Activated CD4-positive, alpha-beta memory T cell treated with anti-CD3 and anti-CD28 coated beads, Interleukin-2, amount 10 ng/mL, durations not matched to agents 7 days and 5 days (primary cell): ENCODE measurements at regions not wholly inside any gene's neighbourhood (a gene's known extent, or its start where the extent isn't known, plus 50 kb on each side); places are given as distances from the start of the nearest gene placed in this dataset.

Experiments used
- CTCF ChIA-PET: fragments of 350-600 bp; sonication (Branson Sonifier 250); formaldehyde crosslinking; loops from one replicate; lab custom pipeline; 2021; ENCODE audit warnings: antibody characterized with exemption, inconsistent platforms; lab: Charles Lee
- POLR2A ChIA-PET: fragments of 350-600 bp; sonication (Branson Sonifier 250); formaldehyde crosslinking; loops from one replicate; lab custom pipeline; 2021; ENCODE audit warnings: antibody characterized with exemption; lab: Charles Lee
- DNase-seq: peaks from one replicate; pipeline ENCODE4 v3.0.0-alpha.2; 2020
- H3K27ac Mint-ChIP-seq: one replicate; pipeline ENCODE4 v1.8.0; 2021; ENCODE audit warnings: mild to moderate bottlenecking, mixed read lengths
- H3K27me3 Mint-ChIP-seq: one replicate; pipeline ENCODE4 v1.8.0; 2021; ENCODE audit warnings: mixed read lengths
- H3K36me3 Mint-ChIP-seq: one replicate; pipeline ENCODE4 v1.8.0; 2021; ENCODE audit warnings: low read depth, mixed read lengths
- H3K4me1 Mint-ChIP-seq: one replicate; pipeline ENCODE4 v1.8.0; 2021; ENCODE audit warnings: mixed read lengths
- H3K4me3 Mint-ChIP-seq: one replicate; pipeline ENCODE4 v1.8.0; 2021; ENCODE audit warnings: mild to moderate bottlenecking, mixed read lengths
- H3K9me3 Mint-ChIP-seq: one replicate; pipeline ENCODE4 v1.8.0; 2021; ENCODE audit warnings: mixed read lengths

DNA sequence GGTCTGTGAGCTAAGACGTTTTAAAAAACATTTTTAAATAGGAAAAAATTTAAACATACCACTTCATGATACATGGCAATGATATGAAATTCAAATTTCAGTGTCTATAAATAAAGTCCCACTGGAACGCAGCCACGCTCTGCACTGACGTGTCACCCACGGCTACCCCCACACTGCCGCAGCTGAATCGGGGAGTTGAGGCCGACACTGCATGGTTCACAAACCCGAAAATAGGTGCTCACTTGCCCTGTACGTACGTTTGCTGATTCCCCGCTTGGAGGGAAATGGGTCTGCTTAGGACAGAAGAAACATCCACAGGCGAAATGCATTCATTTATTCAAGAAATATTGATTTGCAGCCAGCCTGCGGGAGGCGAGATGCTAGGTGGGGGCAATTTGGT lies 1342.3 kb downstream of the TBC1D22A start:
- peaks cover 7% of the 10 kb centered on the region for H3K9me3 Mint-ChIP-seq
- H3K4me3 Mint-ChIP-seq: no peak overlapping the region
- H3K4me1 Mint-ChIP-seq: peaks cover 13% of the 10 kb centered on the region
- no peaks in the 10 kb centered on the region for H3K36me3 Mint-ChIP-seq
- POLR2A ChIA-PET: no interaction called here
- no peak for DNase-seq
- H3K27ac Mint-ChIP-seq: no peak overlapping the region
- peaks cover 15% of the 10 kb centered on the region for H3K27me3 Mint-ChIP-seq
- CTCF ChIA-PET: no interaction called here

DNA sequence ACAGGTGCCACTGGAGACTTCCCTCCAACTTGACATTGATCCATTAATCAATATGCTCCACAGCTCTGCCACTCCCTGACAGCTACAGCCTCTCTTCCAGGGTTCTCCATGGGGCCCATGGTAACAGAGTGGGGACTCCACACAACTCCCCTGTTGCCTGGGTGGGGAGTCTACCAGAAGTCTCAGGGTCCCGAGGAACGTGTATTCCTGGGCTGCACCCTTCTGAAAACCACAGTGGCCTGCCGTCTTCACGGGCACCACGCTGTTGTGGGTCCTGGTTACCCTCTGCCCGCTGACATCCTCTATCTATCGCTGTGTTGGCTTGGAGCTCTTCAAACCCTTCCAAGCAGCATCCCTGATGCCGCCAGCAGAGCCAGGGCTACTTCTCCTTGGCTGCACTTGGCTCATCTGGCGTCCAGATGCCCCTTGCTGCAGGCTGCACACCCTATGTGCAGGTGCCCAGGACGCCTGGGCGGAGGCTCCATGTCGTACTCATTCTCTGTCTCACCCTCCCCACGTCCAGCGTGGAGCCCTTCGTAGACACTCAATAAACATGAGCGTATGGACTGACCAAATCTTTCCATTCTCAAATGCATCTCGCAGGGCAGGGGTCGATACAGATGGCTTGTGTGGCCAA lies 1341.8 kb downstream of the TBC1D22A start:
- no peak for DNase-seq
- peaks cover 7% of the 10 kb centered on the region for H3K9me3 Mint-ChIP-seq
- H3K4me3 Mint-ChIP-seq: no peak overlapping the region
- ChIA-PET CTCF (no interaction called here), POLR2A (no interaction called here)
- H3K27ac Mint-ChIP-seq: no peak overlapping the region
- peaks cover 16% of the 10 kb centered on the region for H3K4me1 Mint-ChIP-seq
- H3K36me3 Mint-ChIP-seq: no peaks in the 10 kb centered on the region
- peaks cover 14% of the 10 kb centered on the region for H3K27me3 Mint-ChIP-seq

- no peak for DNase-seq
- H3K27ac Mint-ChIP-seq: no peak overlapping the region
- H3K4me1 Mint-ChIP-seq: peaks cover 25% of the 10 kb centered on the region
- H3K9me3 Mint-ChIP-seq: peaks cover 5% of the 10 kb centered on the region
- CTCF ChIA-PET: no interaction called here
- H3K27me3 Mint-ChIP-seq: peaks cover 12% of the 10 kb centered on the region
- POLR2A ChIA-PET: no interaction called here
- H3K36me3 Mint-ChIP-seq: peaks cover under 1% of the 10 kb centered on the region
- H3K4me3 Mint-ChIP-seq: no peak overlapping the region
Measured at GRCh38 chr22:48103126-48103875, 1340.9 kb downstream of the TBC1D22A start.

GRCh38 chr22:48102581-48102980 lies 1340.1 kb downstream of the TBC1D22A start:
- peaks cover 8% of the 10 kb centered on the region for H3K9me3 Mint-ChIP-seq
- no peak overlapping the region for H3K4me3 Mint-ChIP-seq
- peaks cover 5% of the 10 kb centered on the region for H3K36me3 Mint-ChIP-seq
- peaks cover 32% of the 10 kb centered on the region for H3K4me1 Mint-ChIP-seq
- no peak overlapping the region for H3K27ac Mint-ChIP-seq
- no peak for DNase-seq
- CTCF ChIA-PET: no interaction called here
- peaks cover 12% of the 10 kb centered on the region for H3K27me3 Mint-ChIP-seq
- POLR2A ChIA-PET: no interaction called here

DNA sequence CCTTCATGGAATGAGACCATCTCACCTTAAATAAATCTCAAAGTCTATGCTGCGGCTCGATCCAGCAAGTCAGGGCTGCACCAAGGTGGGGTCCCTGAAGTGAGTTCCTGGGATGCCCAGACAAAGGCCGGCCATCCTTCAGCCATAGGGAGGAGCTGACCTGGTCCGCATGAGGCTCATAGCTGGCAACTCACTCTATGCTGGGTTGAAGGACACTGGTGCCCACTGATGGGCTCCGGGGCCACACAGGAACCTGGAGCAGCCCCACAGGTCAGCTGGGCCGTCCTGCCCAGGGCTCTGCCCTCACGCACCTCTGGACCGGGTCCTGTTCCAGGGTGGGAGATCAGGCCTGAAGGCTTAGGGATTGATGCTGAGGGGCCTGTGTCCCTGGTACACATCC lies 1339.3 kb downstream of the TBC1D22A start:
- peaks cover 5% of the 10 kb centered on the region for H3K36me3 Mint-ChIP-seq
- no peak overlapping the region for H3K27ac Mint-ChIP-seq
- H3K4me3 Mint-ChIP-seq: no peak overlapping the region
- ChIA-PET POLR2A (no interaction called here), CTCF (no interaction called here)
- peaks cover 12% of the 10 kb centered on the region for H3K27me3 Mint-ChIP-seq
- peaks cover 38% of the 10 kb centered on the region for H3K4me1 Mint-ChIP-seq
- peaks cover 8% of the 10 kb centered on the region for H3K9me3 Mint-ChIP-seq
- no peak for DNase-seq

DNA sequence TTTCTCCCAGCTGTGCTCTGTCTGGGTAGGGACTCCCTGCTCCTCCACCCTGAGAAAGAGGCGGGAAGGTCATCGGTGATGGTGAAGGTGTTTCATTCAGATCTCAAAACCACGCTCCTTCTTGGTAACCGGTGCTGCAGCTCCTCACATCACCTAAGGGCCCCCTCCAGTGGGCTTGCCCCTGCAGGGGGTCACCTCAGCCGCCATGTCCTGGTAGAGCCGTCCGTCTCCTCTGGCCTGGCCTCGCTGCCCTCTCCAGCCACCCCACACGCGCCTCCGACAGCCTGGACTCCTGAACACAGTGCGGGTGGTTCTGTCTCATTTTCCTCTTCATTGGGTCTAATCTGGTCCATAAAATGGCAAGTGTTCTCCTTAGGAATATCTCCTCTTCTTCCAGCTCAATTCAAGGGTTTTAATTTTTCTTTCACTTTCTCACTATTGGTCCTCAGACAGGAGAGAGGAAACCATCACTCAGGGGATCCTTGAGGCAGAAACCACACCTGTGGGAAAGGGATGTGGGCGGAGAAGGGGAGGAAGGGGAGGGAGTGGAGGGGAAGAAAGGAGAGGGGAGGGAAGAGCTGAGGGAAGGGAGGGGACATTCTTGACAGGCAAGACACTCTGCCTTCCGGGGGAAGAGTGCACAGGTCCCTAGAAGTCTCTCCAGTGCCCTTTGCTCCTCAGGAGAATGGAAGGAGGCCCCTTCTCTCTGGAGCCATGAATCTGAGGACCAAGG lies 1338.4 kb downstream of the TBC1D22A start:
- Mint-ChIP-seq H3K36me3 (peaks cover 5% of the 10 kb centered on the region), H3K27me3 (peaks cover 12% of the 10 kb centered on the region), H3K9me3 (peaks cover 8% of the 10 kb centered on the region), H3K4me1 (peaks cover 39% of the 10 kb centered on the region), H3K27ac (peak overlapping the region; percentile 36), H3K4me3 (no peak overlapping the region)
- CTCF ChIA-PET: no interaction called here
- POLR2A ChIA-PET: no interaction called here
- DNase-seq: no peak

DNA sequence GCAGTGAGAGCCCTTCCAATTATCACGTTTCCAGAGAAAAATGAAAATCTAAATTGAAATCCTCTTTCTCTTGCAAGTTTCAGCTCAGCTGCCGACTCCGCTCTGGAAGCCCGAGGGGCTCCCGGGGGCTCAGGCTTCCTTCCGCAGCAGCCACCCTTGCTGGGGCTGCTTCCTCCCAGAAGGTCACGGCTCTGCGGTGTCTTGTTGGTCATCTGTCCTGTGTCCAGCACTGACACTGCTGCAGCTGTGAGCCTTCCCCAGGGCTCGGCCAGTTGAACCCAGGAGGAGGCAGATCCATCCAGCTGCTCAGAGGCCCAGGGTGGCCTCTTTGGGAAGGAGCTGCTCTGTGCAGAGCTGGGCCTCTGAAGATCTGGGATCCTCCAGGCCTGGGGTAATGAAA lies 1337.2 kb downstream of the TBC1D22A start:
- DNase-seq: no peak
- ChIA-PET CTCF (no interaction called here), POLR2A (no interaction called here)
- Mint-ChIP-seq H3K9me3 (peaks cover 8% of the 10 kb centered on the region), H3K27ac (peak overlapping the region; percentile 40), H3K4me1 (peaks cover 39% of the 10 kb centered on the region), H3K36me3 (peaks cover 5% of the 10 kb centered on the region), H3K4me3 (no peak overlapping the region), H3K27me3 (peaks cover 20% of the 10 kb centered on the region)

DNA sequence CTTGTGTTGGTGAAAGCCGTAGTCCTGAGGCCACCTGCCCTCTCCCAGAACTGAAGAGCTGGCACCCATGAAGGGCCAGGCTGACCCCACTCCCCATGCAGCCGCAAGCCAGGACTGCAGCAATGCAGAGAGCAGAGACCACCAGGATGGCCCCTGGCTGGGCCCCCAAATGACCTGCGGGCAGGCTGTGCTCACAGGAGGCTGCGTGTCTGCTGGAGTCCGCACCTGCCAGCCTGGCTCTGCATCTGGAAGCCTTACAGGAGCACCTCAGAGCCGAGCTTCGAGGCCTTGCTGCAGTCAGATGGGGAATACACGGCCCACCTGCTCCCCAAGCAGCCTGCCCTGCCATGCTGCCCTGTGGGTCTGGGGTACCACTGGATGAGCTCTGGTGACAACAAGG lies 1336.8 kb downstream of the TBC1D22A start:
- peaks cover 39% of the 10 kb centered on the region for H3K4me1 Mint-ChIP-seq
- peaks cover 8% of the 10 kb centered on the region for H3K9me3 Mint-ChIP-seq
- peak overlapping the region; percentile 93 for H3K27ac Mint-ChIP-seq
- ChIA-PET CTCF (no interaction called here), POLR2A (no interaction called here)
- peaks cover 17% of the 10 kb centered on the region for H3K27me3 Mint-ChIP-seq
- H3K4me3 Mint-ChIP-seq: no peak overlapping the region
- no peak for DNase-seq
- peaks cover 5% of the 10 kb centered on the region for H3K36me3 Mint-ChIP-seq

- no peak overlapping the region for H3K4me3 Mint-ChIP-seq
- H3K27me3 Mint-ChIP-seq: peaks cover 16% of the 10 kb centered on the region
- ChIA-PET POLR2A (no interaction called here), CTCF (no interaction called here)
- DNase-seq: no peak
- peaks cover 5% of the 10 kb centered on the region for H3K36me3 Mint-ChIP-seq
- H3K27ac Mint-ChIP-seq: peak overlapping the region; percentile 93
- H3K9me3 Mint-ChIP-seq: peaks cover 8% of the 10 kb centered on the region
- H3K4me1 Mint-ChIP-seq: peaks cover 39% of the 10 kb centered on the region
Measured at GRCh38 chr22:48098921-48099245, 1336.4 kb downstream of the TBC1D22A start.

DNA sequence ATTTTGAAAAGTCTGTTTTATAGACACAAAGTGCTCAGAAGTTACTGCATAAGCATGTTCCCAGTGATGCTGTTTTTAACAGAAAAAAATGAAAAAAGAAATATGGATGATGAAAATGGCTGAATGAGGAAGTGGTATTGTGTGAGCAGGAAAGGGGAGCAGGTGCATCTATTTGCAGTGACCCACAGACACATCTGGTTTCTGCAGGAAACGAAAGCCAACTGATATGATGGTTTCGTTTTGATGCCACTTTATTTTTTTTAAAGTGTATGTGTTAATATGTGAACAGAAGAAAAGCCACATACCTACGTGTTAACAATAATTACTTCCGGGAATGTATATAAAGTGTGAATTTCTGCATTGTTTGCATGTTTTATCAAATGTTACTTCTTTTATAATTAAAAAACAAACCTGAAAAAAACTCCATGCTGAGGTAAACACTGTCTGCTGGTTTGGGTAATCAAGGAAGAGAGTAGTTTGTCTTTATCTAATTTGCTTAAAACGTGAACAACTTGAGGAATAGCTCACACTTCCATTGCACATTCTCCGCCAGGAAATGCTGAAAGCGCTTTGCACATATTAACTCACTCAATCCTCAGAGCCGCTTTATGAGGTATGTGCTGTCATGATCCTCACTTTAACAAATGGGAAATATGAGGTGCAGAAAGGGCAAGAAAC lies 1335.9 kb downstream of the TBC1D22A start:
- peak overlapping the region; percentile 93 for H3K27ac Mint-ChIP-seq
- peak overlapping the region; percentile 21 for H3K4me3 Mint-ChIP-seq
- peaks cover 5% of the 10 kb centered on the region for H3K36me3 Mint-ChIP-seq
- POLR2A ChIA-PET: no interaction called here
- H3K27me3 Mint-ChIP-seq: peaks cover 19% of the 10 kb centered on the region
- CTCF ChIA-PET: no interaction called here
- peaks cover 39% of the 10 kb centered on the region for H3K4me1 Mint-ChIP-seq
- peak; percentile 57 for DNase-seq
- H3K9me3 Mint-ChIP-seq: peaks cover 8% of the 10 kb centered on the region

DNA sequence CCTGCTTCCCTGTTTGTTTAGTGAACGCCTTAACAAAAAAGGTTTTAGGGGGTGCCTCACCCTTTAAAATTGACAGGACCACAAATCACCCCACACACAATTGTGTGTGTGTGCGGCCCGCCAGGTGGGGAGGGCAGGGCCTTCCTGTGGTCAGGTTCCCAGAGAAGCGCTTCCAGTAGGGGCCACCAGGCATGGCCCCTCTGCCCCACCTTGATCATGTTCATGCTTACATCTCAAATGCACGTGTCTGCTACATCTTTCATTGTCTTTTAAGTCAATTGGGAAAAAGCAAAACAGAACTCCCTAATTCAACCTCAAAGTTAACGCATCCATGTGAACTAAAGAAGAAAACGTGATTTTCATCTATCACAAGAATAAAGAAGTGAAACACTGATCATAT lies 1335.3 kb downstream of the TBC1D22A start:
- Mint-ChIP-seq H3K4me3 (peak overlapping the region; percentile 21), H3K27me3 (peaks cover 20% of the 10 kb centered on the region), H3K9me3 (peaks cover 8% of the 10 kb centered on the region), H3K27ac (peak overlapping the region; percentile 93), H3K36me3 (peaks cover 5% of the 10 kb centered on the region), H3K4me1 (peaks cover 39% of the 10 kb centered on the region)
- no peak for DNase-seq
- CTCF ChIA-PET: no interaction called here
- POLR2A ChIA-PET: no interaction called here

- DNase-seq: no peak
- Mint-ChIP-seq H3K27me3 (peaks cover 19% of the 10 kb centered on the region), H3K4me1 (peaks cover 39% of the 10 kb centered on the region), H3K4me3 (no peak overlapping the region), H3K27ac (peak overlapping the region; percentile 93), H3K36me3 (peaks cover 5% of the 10 kb centered on the region), H3K9me3 (peaks cover 7% of the 10 kb centered on the region)
- ChIA-PET CTCF (no interaction called here), POLR2A (no interaction called here)
Measured at GRCh38 chr22:48096851-48097665, 1334.6 kb downstream of the TBC1D22A start.
